DMS79 treated with DMSO at 0.1 percent for 48 hours (cell line): ENCODE measurements at regions not wholly inside any gene's neighbourhood (a gene's known extent, or its start where the extent isn't known, plus 50 kb on each side); places are given as distances from the start of the nearest gene placed in this dataset.
"Not testable (repeated sequence)": the region's sequence is repeated elsewhere in the genome, so short reads cannot be mapped to it uniquely, and the experiment has no call there.

ENCODE experiments used
- DNase-seq: peaks from one replicate; lab custom pipeline; 2025; lab: John Stamatoyannopoulos, UW

DNA sequence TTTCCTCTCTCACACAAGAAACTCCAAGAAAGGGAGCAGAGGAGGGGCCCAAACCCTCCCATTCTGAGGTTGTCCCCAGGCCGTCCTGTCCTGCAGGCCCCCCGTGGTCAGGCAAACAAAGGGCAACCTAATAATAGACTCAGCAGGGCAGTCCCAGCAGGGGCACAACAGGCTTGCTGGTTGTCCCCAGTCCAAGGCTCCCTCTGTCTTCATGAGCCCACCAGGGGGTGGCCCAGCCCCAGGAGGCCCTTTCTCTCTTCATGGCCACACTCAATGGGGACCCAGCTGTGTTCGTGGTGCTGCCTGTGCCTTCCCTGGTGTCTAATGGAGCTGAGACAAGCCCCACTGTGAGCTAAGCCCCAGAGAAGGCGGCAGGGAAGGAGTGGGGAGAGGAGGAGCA lies 359.9 kb downstream of the ADGRD1 start:
- DNase-seq: no peak

DNA sequence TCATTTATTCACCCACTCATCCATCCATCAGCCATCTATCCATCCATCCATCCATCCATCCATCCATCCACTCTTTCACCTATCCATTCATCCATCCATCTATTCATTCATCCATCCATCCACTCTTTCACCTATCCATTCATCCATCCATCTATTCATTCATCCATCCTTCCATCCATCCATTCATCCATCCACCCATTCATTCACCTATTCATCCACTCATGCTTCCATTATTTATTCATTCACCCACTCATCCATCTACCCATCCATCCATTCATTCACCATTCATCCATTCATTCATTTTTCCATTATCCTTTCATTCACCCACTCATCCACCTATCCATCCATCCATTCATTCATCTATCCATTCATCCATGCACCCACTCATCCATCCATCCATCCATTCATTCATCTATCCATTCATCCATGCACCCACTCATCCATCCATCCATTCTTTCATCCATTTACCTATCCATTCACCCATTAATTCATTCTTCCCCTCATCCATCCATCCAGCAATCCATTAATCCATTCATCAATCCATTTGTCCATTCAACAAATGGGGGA lies 360.9 kb downstream of the ADGRD1 start:
- DNase-seq: no peak

- no peak for DNase-seq
These were observed 361.9 kb downstream of the ADGRD1 start for GRCh38 chr12:131315601-131316000.

DNA sequence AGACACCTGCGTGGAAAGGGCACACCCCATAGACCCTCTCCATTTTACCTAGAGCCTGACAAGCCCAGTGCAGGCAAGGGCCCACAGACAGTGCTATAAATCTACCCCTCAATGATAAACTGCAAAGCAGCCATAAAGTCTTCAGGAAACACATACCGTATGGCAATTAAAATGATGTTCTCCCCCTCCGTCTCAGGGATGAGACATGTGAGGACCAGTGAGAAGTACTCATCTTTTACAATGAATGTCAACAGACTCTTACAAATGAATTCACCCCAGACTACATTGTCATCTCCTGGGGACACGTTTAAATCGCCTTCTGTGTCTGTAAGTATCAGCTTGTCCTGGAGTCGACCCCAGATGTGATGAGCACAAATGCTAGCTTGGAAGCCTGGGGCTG lies 362.7 kb downstream of the ADGRD1 start:
- no peak for DNase-seq

- no peak for DNase-seq
These were observed 364.5 kb downstream of the ADGRD1 start for GRCh38 chr12:131318045-131318685.

GRCh38 chr12:131321988-131322387 lies 368.3 kb downstream of the ADGRD1 start:
- no peak for DNase-seq

GRCh38 chr12:131322460-131322859 lies 368.8 kb downstream of the ADGRD1 start:
- not testable (repeated sequence) for DNase-seq

- no peak for DNase-seq
These were observed 370.2 kb downstream of the ADGRD1 start for GRCh38 chr12:131323879-131324278.

GRCh38 chr12:131327521-131328488 lies 374.1 kb downstream of the ADGRD1 start:
- DNase-seq: no peak

- DNase-seq: not testable (repeated sequence)
These were observed 375.4 kb downstream of the ADGRD1 start for GRCh38 chr12:131328861-131329845.

- no peak for DNase-seq
These were observed 376.6 kb downstream of the ADGRD1 start for GRCh38 chr12:131330106-131330815.

DNA sequence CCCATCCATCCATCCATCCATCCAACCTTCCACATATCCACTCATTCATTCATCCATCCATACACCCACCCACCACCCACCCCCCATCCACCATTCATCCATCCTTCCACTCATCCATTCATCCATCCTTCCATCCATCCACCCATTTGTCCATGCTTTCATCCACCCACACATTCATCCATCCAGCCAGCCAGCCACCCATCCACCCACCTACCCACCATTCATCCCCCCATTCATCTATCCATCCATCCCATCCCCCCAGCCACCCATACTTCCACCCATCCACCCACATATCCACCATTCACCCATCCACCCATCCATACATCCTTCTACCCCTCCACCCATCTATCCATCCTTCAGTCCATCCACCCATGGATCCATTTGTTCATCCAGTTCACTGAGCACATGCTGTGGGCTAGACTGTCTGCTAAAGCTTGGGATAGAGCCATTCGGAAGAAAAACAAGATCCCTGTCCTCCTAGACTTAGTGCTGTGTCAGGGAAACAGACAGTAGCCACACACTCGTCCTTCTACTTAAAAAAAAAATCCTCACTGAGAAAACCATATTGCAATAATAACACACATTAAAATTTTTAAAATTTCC lies 377.5 kb downstream of the ADGRD1 start:
- DNase-seq: no peak

DNA sequence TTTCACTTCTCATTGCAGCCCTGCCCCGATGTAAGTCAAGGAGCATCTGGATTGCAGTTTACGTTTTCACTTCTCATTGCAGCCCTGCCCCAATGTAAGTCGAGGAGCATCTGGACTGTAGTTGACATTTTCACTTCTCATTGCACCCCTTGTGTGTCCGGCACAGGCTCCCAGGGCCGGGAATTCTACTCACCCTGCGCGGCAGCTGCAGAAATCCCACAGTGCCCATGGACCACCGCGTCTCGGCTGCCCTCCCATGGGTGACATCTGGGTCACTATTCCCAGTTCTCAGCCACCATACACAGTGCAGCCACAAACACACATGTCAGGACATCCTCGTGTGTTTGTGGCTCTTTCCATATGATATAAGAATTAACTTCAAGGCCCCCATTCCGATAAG lies 378.5 kb downstream of the ADGRD1 start:
- DNase-seq: no peak

GRCh38 chr12:131333136-131333535 lies 377.8 kb upstream of the SFSWAP start:
- DNase-seq: no peak

DNA sequence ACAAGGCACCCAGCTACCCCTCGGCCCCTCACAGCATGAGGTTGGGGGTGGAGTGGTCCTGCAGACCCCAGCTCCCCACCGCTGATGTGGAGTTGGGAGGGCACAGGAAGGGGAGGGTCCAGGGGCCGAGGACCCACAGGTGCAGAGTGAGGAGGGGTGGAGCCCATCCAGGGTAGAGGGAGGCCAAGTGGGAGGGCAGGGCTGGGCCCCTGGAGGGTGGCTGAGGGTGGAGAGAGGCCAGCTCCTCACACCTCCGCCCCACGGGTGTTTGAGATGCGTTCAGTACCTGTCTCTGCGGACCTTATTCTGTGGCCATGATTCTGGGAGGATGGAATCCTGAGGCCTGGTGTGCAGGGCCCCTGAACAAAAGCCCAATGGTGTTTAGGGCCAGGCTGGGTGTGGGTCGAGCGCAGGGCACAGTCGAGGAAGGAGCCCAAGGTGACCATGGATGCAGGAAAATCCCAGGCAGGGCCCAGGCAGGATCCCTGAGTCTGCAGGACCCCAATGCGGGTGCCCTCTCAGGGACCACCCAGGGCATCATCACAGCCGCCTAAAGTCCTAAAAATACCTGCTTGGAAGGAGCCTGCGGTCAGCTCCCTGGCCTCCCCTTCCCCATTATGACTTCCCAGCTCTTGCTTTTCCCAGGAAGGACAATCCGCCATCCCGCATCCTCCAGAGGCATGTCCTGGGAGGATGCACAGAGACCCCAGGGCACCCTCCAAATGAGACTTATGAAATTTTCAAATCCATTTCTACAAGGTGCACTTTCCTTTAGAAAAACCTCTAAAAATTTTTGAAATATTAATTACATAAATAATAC lies 377.1 kb upstream of the SFSWAP start:
- DNase-seq: no peak

DNA sequence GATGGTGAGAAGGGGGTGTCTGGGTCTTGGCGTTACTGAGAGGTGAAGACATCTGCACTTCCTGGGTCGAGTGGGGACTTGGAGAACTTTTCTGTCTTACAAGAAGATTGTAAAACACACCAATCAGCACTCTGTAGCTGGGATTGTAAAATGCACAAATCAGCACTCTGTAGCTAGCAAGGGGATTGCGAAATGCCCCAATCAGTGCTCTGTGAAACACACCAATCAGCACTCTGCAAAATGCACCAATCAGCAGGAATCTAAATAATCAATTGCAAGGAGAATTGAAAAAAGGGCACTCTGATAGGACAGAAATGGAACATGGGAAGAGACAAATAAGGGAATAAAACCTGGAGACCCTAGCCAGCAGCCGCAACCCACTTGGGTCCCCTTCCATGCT lies 376.1 kb upstream of the SFSWAP start:
- no peak for DNase-seq

DNA sequence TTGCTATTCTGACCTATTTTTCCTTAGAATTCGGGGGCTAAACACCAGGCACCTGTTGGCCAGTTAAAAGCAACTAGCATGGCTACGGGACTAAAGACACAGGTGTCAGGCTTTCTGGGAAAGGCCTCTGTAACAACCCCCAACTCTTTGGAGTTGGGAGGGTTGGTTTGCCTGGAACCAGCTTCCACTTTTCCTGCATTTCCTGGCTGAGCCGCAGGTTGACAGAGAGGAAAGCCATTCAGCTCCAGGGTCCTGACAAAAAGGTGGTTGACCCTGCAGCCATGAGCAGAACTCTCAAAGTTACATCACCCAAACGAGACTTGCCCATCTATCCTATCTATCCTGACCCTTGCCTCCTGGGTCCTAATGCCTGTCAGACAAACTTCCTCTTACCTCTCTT lies 375.4 kb upstream of the SFSWAP start:
- no peak for DNase-seq

GRCh38 chr12:131337861-131338260 lies 373.0 kb upstream of the SFSWAP start:
- not testable (repeated sequence) for DNase-seq

GRCh38 chr12:131340616-131341210 lies 370.2 kb upstream of the SFSWAP start:
- DNase-seq: no peak
